Heart left ventricle (tissue), 16 donors: ENCODE measurements at regions not wholly inside any gene's neighbourhood (a gene's known extent, or its start where the extent isn't known, plus 50 kb on each side); places are given as distances from the start of the nearest gene placed in this dataset.

Source experiments
- ATAC-seq, 4 donors: fragments of 200-7000 bp; cut with Tn5 transposase; one replicate each; pipeline ENCODE4 v1.9.1; 2020 to 2022; ENCODE audit warnings: moderate library complexity in 4 of 4, mild to moderate bottlenecking in 3 of 4, moderate number of reproducible peaks in 1 of 4
- DNase-seq, 5 donors: peaks; one replicate each; pipeline ENCODE4 v3.0.0-alpha.2; 2020
- H3K27ac ChIP-seq, 12 donors: fragments of 200-600 bp; sonication (generic) in 4 of 12; one replicate each; pipeline versions ENCODE4 v1.5.0 to v1.8.0; 2016 to 2022; ENCODE audit warnings: mild to moderate bottlenecking in 2 of 12
- H3K27me3 ChIP-seq, 9 donors: fragments of 200-600 bp; sonication (generic) in 2 of 9; one replicate each; pipeline versions ENCODE4 v1.5.1 to v1.8.0; 2016 to 2022; ENCODE audit warnings: mild to moderate bottlenecking in 3 of 9
- H3K36me3 ChIP-seq, 9 donors: fragments of 200-600 bp; sonication (generic) in 2 of 9; one replicate each; pipeline versions ENCODE4 v1.5.0 to v1.8.0; 2018 to 2022; ENCODE audit warnings: mild to moderate bottlenecking in 2 of 9
- H3K4me1 ChIP-seq, 12 donors: fragments of 200-600 bp; sonication (generic) in 4 of 12; one replicate each; pipeline versions ENCODE4 v1.5.0 to v1.8.0; 2016 to 2022; ENCODE audit warnings: mild to moderate bottlenecking in 3 of 12
- H3K4me3 ChIP-seq, 12 donors: fragments of 200-600 bp; sonication (generic) in 4 of 12; one replicate each; pipeline versions ENCODE4 v1.5.0 to v1.8.0; 2017 to 2022; ENCODE audit warnings: mild to moderate bottlenecking in 9 of 12, moderate library complexity in 4 of 12
- H3K9me3 ChIP-seq, 12 donors: fragments of 200-600 bp; sonication (generic) in 4 of 12; one replicate each; pipeline versions ENCODE4 v1.5.0 to v1.8.0; 2016 to 2022; ENCODE audit warnings: mild to moderate bottlenecking in 1 of 12
- CTCF ChIP-seq, 12 donors: fragments of 200-600 bp; sonication (generic) in 4 of 12; IDR thresholded peaks; one replicate each; pipeline versions ENCODE4 v1.5.0 to v1.8.0; 2018 to 2022; ENCODE audit warnings: antibody characterized with exemption in 12 of 12, mild to moderate bottlenecking in 5 of 12
- POLR2A ChIP-seq, 2 donors: fragments of 450-650 bp; IDR thresholded peaks; one replicate each; pipeline ENCODE4 v1.6.1; 2017; ENCODE audit warnings: antibody characterized with exemption in 2 of 2, mild to moderate bottlenecking in 2 of 2, moderate library complexity in 2 of 2
- WGBS, 4 donors: extraction: QIAGEN DNeasy Blood & Tissue Kit in 2 of 4; methylation state at CpG; one replicate each; pipeline versions ENCODE4 v1.1.5 to v1.1.7; 2013 to 2018; 5-methylcytosine and 5-hydroxymethylcytosine counted together
- intact Hi-C, 10 donors: fragments of 100-400 bp; cut with DNase I; formaldehyde crosslinking; loops; one replicate each; pipeline versions ENCODE4 v1.11.1 to v1.14.2; 2022
- donor health status: ischemic (EF 13 %, LVEDD 7.1; RV severe dilation, severe dysfunction).
- donor health status: healthy with polysubstance abuse.
- donor health status: DM: no; HTN: yes; CAD: no.
- donor health status: DM: no; HTN: no; CAD: no.
- donor health status: ischemic (EF 25% LVEDD 6.9; RV normal size, moderate dysfunction).
- donor health status: ischemic (EF 25% LVEDD 5.7; RV mildly dilated, moderate dysfunction).
- donor health status: healthy.
- donor health status: DM: yes; HTN: yes; CAD: no.
- donor health status: ischemic (EF 35%, LVEDD 5.7; RV mildly dilated, moderate dysfunction).
- donor health status: nonischemic (EF 11% LVEDD 7.7; RV severe dilation, severe dysfunction).
- donor health status: DM: yes; HTN: yes; CAD: no.
- donor health status: PGD.
- donor health status: ischemic (EF 29% LVEDD 5.4; RV normal size, mild dysfunction).
- donor health status: nonischemic (EF 23%, LVEDD 6.1; RV moderate dilation, normal function).

- Histone ChIP-seq H3K9me3 (no peaks in the 10 kb centered on the region), H3K4me1 (peaks cover 0 to 2% (median 0%) of the 10 kb centered on the region in 12 donors), H3K27ac (no peak overlapping the region), H3K4me3 (no peak overlapping the region), H3K36me3 (peaks cover 0 to 41% (median 16%) of the 10 kb centered on the region in 9 donors), H3K27me3 (peaks cover 0 to 7% (median 0%) of the 10 kb centered on the region in 9 donors)
- 87 to 93% (median 88%) methylated on average over 6 of the region's 6 CpGs for WGBS, 4 donors
- no peak for TF ChIP-seq CTCF (IDR thresholded peaks at IDR 0.05)
- TF ChIP-seq POLR2A (IDR thresholded peaks at IDR 0.05), result no peak
- ATAC-seq (no peak), DNase-seq (no peak)
- intact Hi-C loops, result no loop called here
These were observed 116.1 kb downstream of the PTPRS start for GRCh38 chr19:5224480-5224879.

GRCh38 chr19:5222821-5223321, 117.7 kb downstream of the PTPRS start:
- no peak for ATAC-seq
- intact Hi-C loops, result no loop called here
- H3K36me3 ChIP-seq, result peaks cover 0 to 57% (median 32%) of the 10 kb centered on the region in 9 donors
- H3K4me3 ChIP-seq, result no peak overlapping the region
- no peak for TF ChIP-seq POLR2A (IDR thresholded peaks at IDR 0.05)
- H3K9me3 ChIP-seq, result no peaks in the 10 kb centered on the region
- no peaks in the 10 kb centered on the region for H3K4me1 ChIP-seq
- no peak for DNase-seq
- no peak overlapping the region for H3K27ac ChIP-seq
- H3K27me3 ChIP-seq, result no peaks in the 10 kb centered on the region
- WGBS, 4 donors, result 95 to 97% (median 96%) methylated on average over 14 to 53 of the region's 53 CpGs

- no peak for TF ChIP-seq POLR2A (IDR thresholded peaks at IDR 0.05)
- TF ChIP-seq CTCF (IDR thresholded peaks at IDR 0.05), result no peak
- no peaks in the 10 kb centered on the region for H3K4me1 ChIP-seq
- ATAC-seq, result no peak
- peaks cover 0 to 64% (median 39%) of the 10 kb centered on the region in 9 donors for H3K36me3 ChIP-seq
- H3K27ac ChIP-seq, result no peak overlapping the region
- 90 to 95% (median 93%) methylated on average over 22 of the region's 22 CpGs for WGBS, 4 donors
- H3K9me3 ChIP-seq, result no peaks in the 10 kb centered on the region
- H3K27me3 ChIP-seq, result no peaks in the 10 kb centered on the region
- intact Hi-C loops, result no loop called here
- DNase-seq, result no peak
- no peak overlapping the region for H3K4me3 ChIP-seq
These were observed 118.4 kb downstream of the PTPRS start for GRCh38 chr19:5222178-5222577.

- intact Hi-C loops, result no loop called here
- Histone ChIP-seq H3K36me3 (peaks cover 0 to 74% (median 49%) of the 10 kb centered on the region in 9 donors), H3K27ac (no peak overlapping the region), H3K4me3 (no peak overlapping the region), H3K4me1 (no peaks in the 10 kb centered on the region), H3K27me3 (no peaks in the 10 kb centered on the region), H3K9me3 (no peaks in the 10 kb centered on the region)
- no peak for TF ChIP-seq CTCF (IDR thresholded peaks at IDR 0.05)
- DNase-seq (no peak), ATAC-seq (no peak)
- 96 to 99% (median 97%) methylated on average over 14 to 16 of the region's 16 CpGs for WGBS, 4 donors
These were observed 119.7 kb downstream of the PTPRS start for GRCh38 chr19:5220866-5221265.

GRCh38 chr19:5220361-5220760, 120.3 kb downstream of the PTPRS start:
- H3K4me1 ChIP-seq, result no peaks in the 10 kb centered on the region
- intact Hi-C loops, result no loop called here
- no peak for DNase-seq
- 91 to 98% (median 95%) methylated on average over 5 of the region's 5 CpGs for WGBS, 4 donors
- no peaks in the 10 kb centered on the region for H3K27me3 ChIP-seq
- no peak overlapping the region for H3K4me3 ChIP-seq
- TF ChIP-seq CTCF (IDR thresholded peaks at IDR 0.05) (no peak), POLR2A (IDR thresholded peaks at IDR 0.05) (no peak)
- ATAC-seq, result no peak
- H3K9me3 ChIP-seq, result no peaks in the 10 kb centered on the region
- peaks cover 0 to 75% (median 51%) of the 10 kb centered on the region in 9 donors for H3K36me3 ChIP-seq
- no peak overlapping the region for H3K27ac ChIP-seq
